Spleen (tissue), 7 donors: ENCODE measurements at regions not wholly inside any gene's neighbourhood (a gene's known extent, or its start where the extent isn't known, plus 50 kb on each side); places are given as distances from the start of the nearest gene placed in this dataset.

Experiments
- CTCF ChIP-seq, 11 experiments: fragments of 200-600 bp in 7 of 11; fragments of 450-650 bp in 4 of 11; sonication (generic) in 4 of 11; IDR thresholded peaks in 8 of 11; conservative IDR thresholded peaks in 3 of 11; 1 replicate in 7 of 11; 2 replicates in 4 of 11; pipeline versions ENCODE4 v1.4.0 to v1.8.0; 2016 to 2021; ENCODE audit warnings: antibody characterized with exemption in 11 of 11, inconsistent platforms in 4 of 11, mild to moderate bottlenecking in 1 of 11
- POLR2A ChIP-seq, 3 donors: fragments of 450-650 bp; IDR thresholded peaks; one replicate each; pipeline ENCODE4 v1.5.1; 2017; ENCODE audit warnings: antibody characterized with exemption in 3 of 3, mild to moderate bottlenecking in 1 of 3
- POLR2AphosphoS5 ChIP-seq, 3 donors: sonication (generic); formaldehyde crosslinking; IDR thresholded peaks; one replicate each; pipeline ENCODE4 v1.5.1; 2017; ENCODE audit warnings: antibody characterized with exemption in 3 of 3
- donor health status: DM: no; HTN: no; CAD: no; lungs with moderate emphysema.
- donor health status: DM: no; HTN: no; CAD: no.
- donor health status: DM: no; HTN: no; CAD: no.

GRCh38 chr2:226511311-226511710, 288.3 kb downstream of the IRS1 start:
- TF ChIP-seq CTCF (IDR thresholded peaks at IDR 0.05 in 8 of 11, conservative IDR thresholded peaks at IDR 0.05 in 3 of 11) (no peak), POLR2A (IDR thresholded peaks at IDR 0.05) (no peak), POLR2AphosphoS5 (IDR thresholded peaks at IDR 0.05) (no peak)
